HG03439 (cell line): ENCODE measurements at regions not wholly inside any gene's neighbourhood (a gene's known extent, or its start where the extent isn't known, plus 50 kb on each side); places are given as distances from the start of the nearest gene placed in this dataset.

ENCODE experiments used
- ATAC-seq: cut with Tn5 transposase; IDR thresholded peaks from one replicate; pipeline ENCODE4 v1.9.1; 2021; ENCODE audit warnings: mild to moderate bottlenecking, moderate library complexity; ENCODE audit not compliant: unreplicated experiment

DNA sequence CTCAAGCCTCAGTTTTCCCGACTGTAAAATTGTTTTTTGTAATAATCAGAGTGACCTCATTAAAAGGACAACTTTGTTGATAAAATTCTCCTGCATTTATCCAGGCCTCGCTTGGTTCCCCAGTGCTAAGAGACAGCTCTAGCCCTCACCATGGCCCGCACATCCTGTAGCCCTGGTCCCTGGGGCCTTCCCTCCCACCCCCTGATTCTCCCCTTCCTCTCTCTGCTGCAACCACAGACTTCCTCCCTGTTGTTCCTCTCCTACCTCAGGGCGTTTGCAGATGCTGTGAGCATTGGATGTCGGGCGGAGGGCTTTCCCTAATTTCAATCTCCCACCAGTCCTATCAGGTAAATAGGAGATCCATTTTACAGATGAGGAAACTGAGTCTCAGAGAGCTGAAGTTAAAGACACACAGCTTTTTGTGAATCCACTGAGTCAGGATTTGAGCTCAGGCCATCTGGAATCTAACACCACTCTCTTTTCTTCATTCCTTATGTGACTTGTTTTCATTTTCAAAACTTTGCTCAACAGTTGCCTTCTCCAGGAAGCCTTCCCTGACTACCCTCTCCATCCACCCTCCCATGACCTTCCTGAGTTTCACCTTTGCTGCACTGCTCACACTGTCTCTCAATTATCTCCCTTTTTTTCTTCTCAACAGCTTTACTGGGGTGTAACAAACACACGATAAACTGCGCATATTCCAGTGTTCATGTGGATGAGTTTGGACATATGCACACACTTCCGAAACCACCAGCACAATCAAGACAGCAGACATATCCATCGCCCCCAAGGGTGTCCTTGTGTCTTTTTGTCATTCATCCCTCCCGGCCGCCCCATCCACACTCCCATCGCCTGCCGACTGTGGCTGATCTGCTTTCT lies 107.1 kb downstream of the CEBPB start:
- no peak for ATAC-seq

DNA sequence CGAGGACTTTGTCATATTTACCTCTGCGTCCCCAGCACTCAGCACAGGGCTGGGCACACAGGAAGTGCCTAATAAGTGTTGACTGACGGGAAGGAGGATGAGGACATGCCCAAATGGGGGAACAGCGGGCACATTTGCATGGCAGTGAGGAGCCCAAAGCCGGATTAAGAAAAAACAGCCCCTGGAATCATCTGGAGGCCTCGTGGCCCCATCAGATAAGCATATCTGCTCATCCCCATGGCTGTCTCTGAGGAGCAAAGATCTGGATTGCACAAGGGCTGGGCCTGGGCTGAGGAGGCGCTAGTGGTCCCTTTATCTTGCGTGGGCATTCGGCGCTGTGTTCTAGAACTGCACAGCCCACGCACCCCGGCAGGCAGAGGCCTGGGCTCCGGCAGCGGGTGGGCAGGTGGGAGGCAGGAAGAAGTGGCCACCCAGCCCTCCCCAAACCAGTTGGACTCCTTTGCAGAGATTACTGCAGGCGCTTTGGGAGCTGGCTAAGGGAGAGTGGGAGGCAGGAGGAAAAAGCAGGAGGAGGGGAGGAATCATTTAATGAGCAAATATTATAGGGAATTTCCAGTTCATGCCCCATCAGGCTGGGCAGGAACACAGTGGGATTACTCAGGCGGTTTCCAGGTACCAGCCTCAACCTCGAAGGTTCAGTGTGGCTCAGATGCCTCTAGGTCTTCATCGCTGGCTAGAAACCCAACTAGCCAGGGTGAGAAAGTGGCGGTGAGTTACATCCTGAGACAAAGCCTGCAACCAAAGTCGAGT lies 108.1 kb downstream of the CEBPB start:
- ATAC-seq, result no peak

DNA sequence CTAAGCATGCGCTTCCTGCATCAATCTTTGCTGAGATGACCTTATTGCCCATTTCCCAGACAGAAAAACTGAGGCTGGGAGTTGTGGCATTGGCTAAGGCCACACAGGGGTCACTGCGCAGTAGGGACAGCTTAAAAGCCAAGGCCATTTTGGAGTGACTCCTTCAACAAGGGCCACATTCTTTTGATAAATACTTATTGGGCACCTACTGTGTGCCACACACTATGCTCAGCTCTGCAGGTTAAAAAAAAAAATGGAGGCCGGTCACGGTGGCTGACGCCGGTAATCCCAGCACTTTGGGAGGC lies 108.6 kb downstream of the CEBPB start:
- ATAC-seq, result no peak

DNA sequence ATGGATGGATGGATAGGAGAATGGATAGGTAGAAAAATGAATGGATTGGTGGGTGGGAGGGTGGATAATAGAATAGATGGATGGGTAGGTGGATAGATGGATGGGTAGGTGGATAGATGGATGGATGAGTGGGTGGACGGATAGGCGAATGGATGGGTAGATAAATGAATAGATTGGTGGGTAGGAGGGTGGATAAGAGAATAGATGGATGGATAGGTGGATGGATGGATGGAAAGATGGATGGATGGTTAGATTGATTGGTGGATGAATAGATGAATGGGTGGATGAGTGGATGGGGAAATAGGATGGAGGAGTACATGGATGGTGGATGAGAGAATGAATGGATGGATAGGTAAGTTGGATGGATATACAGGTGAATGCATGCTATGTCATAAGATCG lies 110.5 kb downstream of the CEBPB start:
- ATAC-seq, result no peak

DNA sequence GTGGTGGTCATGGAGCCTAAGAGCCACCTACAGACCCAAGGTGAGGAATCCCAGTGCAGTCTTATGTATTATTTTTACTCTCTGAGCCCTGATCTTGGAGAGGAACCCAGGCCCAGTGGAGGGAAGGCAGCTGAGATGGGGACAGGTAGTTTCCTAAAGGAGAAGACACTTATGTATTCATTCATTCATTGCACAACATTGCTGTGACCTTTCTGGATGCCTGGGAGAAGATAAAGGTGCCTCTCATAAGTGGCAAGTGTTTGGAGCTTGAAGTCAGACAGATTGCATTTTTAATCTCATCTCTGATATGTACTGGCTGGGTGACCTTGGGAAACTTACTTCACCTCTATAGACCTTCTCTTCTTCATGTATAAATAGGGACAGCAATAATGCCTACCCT lies 111.1 kb downstream of the CEBPB start:
- no peak for ATAC-seq

DNA sequence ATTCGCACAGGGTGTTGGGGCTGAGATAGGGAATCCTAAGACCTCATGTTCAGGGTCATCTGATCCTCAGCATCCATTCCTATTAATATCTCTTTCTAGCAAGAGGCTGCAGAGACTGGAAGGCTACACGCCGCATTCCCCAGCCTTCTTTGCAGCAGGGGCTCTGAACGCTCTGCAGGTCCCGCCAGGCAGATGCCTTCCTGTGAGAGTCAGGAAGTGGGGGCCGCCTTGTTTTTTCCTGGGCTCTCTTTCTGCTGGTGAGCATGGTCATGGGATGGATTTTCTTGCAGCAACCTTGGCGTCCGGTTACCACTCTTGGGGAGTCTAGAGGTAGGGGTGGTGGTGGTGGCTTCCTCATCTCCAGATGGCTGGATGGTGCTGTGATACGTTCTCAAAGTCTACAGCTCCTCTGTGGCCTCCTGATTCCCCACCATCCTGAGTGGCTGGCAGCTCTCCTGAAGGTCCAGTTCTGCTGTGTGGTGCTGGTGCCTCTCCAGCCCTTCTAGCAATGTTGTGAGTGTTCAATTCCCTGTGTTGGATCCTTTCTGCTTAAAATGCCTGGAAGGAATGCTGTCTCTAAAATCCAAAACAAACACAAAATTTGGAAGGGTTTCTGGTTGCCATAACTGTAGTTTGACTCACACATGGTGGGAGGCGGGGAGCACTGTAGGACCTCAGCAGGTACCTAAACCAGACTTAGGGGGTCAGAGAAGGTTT lies 111.9 kb downstream of the CEBPB start:
- no peak for ATAC-seq

DNA sequence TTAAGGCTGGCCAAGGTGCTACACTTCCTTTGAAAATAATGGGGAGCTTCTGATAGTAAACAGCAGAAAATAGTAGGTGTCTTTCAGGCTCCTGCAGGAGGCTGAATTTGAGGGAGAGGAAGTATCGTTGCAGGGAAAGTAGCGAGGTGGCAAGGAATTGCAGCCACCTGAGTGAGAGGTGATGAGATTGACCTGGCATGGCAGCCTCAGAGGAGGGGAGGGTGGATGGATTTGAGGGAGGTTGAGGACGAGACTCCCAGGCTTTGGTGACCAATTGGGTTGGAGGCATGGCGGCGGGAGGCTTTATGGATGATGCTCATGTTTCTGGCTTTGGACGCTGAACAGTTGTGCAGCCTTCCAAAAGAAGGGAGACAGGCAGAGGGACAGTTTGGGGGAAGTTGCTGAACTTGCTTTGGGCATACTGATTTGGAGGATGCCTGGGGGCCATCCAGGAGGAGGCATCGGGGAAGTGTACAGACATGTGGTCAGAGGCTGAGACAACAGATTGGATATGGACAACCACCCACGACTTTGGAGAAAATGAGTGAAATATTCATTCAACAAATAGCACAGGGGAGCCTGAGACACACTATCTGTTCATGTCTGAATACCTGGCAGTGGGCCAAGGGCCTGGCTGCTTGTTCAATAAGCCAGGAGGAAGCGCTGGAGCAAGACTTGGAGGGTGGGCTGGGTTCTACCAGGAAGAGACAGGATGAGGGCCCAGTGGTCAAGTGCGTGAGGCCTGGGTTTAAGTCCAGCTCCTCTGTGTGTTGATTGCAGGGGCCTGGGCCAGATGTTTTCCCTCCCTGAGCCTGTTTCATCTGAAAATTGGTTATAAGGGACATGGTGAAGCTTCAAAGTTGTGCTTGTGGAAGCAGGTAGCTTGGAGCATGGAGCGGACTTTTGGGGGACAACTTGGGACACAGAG lies 113.2 kb downstream of the CEBPB start:
- ATAC-seq, result no peak

DNA sequence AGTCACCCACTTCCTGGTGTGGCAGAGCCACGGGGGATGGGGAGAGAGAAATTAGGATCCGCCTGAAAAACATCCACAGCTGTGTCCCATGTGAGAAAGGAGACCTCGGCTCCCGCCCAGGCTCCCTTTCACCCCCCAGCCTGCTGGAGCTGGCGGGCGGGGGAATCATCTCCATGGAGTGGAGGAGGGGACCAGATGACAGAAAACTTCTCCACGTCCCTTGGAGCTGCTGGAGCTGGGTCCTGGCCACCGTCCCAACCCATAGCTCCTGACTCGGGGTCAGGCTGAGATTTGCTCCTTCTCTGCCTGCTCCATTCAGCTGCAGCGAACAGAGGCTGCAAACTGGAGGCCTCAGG lies 113.8 kb downstream of the CEBPB start:
- no peak for ATAC-seq

DNA sequence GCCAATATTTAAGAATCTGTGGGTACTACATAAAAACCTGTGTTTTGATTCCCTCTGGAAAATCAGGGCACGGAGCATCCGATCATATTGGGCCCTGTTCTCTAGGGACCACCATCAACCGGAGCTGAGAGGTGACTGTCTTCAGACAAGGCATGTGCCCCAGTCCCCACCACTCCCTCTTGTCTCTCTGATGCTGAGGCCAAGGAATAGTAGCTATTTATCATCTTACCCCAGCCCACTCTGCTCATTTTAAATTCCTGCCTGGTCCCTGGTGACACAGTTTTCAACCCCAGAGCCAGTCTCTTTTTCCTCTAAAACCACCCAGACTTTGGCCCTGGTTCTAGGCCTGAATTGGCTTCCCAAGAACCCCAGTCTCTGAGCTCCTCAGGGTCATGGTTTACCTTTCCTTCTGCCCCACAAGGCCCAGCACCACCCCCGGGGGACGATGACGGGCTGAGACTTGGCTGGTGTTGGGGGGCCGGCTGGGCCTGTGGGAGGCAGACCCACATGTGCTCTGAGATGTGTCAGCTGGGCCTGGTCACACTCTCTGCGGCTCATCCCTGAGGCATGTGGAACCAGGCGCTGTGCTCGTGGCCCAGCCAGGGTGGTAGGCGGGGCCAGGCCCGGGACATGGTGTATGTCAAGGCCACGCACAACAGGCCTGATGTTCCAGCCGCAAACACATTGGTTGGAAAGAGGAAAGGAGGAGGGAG lies 114.4 kb downstream of the CEBPB start:
- no peak for ATAC-seq

DNA sequence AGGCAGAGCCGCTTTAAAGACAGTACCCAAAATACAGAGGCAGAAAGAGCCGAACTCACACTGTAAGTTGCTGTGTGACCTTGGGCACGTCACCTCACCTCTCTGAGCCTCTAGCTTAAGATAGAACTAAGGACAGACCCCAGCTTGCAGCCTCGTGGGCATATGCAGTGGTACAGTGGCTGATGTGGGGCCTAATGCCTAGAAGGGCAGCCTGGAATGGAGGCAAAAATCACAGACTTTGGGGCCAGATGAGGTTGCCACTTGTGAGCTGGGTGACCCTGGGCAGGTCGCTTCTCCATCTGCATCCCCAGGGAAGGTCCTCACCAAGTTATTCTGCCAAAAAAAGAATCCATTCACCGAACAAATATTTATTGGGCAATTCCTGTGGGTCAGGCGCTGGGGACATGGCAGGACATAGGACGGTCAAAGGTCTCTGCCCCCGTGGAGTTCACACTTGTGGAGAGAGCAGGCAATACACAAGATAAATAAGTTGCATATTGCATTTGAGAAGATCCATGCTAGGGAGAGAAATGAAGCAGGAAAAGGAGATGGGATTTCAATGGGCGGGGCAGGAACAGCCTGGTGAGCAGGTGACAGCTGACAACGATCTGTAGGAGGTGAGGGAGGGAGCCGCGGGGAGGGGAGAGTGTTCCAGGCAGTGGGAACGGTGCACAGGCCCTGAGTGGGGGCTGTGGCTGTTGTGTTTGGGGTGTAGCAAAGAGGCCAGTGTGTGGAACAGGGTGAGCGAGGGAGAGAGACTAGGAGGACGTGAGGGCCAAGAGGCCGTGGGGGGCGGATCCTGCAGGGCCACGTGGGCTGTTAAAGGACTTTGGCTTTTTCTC lies 115.2 kb downstream of the CEBPB start:
- no peak for ATAC-seq

DNA sequence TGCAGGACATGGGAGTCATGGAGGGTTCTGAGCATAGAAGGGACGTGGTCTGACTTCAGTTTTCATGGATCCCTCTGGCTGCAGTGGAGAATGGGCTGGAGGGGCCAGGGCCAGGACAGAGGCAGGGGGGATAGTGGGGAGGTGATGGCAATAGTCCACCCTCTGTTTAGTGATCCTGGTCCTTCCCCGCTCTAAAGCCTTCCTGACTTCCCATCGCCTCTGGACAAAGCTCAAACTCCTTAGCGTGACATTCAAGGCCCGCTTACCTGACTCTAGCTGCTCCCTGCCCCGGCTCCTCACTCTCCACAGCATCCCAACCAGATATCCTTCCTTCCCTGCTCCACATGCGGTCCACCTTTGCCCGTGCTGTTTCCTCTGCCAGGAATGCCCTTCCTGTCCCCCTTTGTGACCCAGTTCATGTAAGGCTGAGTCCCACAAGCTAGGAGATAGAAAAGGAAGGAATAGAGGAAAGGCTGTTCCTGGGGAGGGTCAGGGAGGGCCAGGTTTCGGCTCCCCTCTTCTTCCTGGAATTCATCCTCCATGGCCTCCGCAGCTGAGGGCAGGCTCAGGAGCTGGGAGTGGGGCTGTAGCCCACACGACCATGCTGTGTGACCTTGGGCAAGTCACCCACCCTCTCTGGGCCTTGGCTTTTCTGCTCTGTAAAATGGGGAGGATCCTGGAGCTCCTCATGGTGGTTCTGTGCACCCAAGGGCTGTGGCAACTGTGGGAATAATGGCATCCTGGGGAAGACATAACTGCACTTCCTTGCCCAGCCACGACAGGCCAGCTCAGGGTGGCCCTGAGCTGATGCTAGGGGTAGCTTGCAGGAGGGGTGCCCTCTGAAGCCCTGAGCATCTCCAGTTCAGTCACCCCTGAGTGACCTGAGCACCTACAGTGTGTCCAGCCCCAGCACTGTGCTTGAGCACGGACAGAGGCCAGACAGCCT lies 116.1 kb downstream of the CEBPB start:
- ATAC-seq, result no peak

DNA sequence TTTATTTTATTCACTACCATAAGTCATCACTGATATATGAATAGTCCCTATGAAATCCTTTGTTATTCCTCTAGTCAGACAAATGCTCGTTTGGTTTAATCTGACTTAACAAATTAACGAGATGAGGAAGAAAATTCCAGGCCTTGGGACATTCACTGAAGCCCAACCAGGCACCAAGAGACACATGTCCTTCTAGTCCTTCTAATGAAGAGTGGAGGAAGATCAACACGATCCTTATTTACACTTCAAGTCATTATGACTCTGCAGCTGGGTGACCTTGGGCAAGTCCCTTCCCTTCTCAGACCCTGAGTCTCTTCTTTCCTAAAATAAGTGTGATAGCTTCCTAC lies 117.5 kb downstream of the CEBPB start:
- no peak for ATAC-seq

DNA sequence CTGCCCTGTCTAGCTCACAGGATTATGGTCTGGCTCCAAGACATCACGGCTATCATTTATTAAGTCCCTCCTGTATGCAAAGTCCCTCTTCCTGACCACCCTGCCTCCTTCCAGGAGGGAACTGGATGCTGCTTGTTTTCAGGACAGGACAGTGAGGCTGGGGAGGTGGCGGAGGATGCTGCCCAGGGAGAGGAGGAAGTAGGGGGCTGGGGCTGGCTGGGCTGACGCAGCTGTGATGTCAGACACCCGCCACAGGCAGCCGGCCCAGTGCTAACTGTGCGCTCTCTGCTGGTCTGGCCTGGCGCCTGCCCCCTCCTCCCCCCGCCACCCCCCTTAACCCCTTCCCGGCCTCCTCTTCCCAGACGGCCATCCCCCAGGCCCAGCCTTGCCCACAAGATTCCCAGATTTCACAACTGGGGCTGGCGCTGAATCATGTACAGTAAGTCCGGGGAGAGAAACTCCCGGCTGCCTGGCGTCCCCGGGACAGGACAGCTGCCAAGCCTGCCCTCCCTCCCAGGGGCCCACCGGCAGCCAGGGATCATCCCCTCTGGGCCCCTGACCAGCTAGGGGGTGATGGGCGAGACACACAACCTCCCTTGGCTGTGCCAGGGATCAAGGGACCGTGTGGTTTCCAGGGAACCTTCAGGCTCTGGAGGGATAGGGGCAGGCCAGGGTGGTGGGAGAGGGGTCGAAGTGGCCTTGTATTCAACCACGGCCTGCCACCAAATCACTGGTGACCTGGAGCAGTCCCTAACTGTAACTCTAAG lies 118.1 kb downstream of the CEBPB start:
- ATAC-seq, result no peak

DNA sequence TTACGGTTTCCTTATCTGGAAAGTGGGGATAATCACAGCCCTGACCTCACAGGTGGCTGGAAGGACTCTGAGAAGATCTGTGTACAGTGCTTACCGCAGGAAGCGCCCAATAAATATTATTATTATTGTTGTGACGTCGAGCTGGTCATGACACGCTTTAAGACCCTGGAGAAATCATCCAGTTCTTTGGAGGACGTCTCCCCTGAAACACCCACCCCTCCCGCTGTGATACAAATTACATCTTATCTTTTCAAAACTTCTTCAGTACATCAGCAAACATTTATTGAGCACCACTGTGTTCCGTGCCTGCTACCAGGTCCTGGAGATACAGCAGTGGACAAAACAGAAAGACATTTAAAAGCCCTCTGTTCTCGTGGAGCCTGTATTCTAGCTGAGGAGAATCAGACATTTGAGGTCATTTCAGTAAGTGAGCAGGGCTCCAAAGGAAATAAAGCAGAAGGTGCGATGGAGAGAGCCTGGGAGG lies 118.7 kb downstream of the CEBPB start:
- ATAC-seq, result no peak

DNA sequence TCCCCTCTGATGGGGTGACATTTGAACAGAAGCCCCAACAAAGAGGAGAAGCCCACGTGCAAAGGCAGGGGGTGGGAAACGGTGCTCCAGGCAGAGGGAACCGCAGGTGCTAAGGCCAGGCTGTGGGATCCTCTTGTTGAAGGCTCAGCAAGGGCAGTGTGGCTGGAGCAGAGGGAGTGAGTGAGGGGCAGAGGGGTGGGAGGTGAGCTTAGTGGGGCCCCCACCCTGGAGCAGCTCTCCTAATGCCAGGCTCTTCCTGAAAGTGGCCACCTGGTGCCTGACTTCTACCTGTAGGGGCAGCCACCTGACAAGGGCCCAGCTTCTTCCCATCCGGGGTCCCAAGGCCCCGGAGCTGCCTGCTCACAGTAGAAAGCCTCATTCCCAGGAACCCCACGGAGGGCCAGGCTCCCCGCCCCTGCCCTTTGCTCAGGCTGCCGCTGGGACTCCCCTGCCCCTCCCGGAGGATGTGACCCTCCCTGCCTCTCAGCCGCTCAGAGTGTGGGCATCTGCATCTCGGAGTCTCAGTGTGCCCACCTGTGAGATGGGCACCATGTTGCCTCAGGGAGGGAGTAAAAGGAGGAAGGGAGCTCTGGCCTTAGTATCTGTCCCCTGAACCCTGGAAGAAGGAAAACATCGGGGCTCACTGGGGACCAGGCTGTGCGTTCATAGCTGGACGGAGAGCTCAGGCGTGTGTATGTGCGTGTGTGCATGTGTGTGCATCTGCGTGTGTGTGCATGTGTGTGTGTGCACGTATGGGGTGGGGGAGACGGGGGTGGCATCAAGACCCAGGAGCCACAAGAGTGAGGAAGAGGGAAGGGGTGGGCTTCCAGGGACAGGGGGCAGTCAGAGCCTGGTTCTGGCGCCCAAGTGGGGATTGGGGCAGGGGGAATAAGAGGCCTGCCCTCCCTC lies 119.4 kb downstream of the CEBPB start:
- ATAC-seq, result no peak

DNA sequence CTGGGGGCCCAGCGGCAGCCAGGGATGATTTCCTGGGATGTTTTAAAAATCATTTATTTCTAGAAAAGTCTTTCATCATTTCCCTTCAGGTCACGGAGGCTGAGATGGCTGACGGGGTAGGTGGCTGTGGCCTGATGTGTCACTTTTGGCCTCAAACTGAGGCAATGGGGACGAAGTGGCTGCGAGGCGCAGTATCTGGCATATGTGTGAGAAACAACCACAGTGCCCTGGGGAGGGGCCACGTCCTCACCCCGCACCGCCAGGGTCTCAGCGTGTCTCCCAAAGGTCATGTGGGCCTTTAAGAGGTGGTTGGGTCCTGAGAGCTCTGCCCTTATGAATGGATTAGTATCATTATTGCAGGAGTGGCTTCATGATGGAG lies 120.0 kb downstream of the CEBPB start:
- no peak for ATAC-seq
